HG02981 (cell line): ENCODE measurements at regions not wholly inside any gene's neighbourhood (a gene's known extent, or its start where the extent isn't known, plus 50 kb on each side); places are given as distances from the start of the nearest gene placed in this dataset.
"Not testable (repeated sequence)": the region's sequence is repeated elsewhere in the genome, so short reads cannot be mapped to it uniquely, and the experiment has no call there.

Experiments
- ATAC-seq: cut with Tn5 transposase; IDR thresholded peaks from one replicate; pipeline ENCODE4 v1.9.1; 2021; ENCODE audit warnings: mild to moderate bottlenecking, moderate library complexity; ENCODE audit not compliant: unreplicated experiment

- no peak for ATAC-seq
These were observed 832.3 kb downstream of the LTN1 start for GRCh38 chr21:28160378-28160777.

DNA sequence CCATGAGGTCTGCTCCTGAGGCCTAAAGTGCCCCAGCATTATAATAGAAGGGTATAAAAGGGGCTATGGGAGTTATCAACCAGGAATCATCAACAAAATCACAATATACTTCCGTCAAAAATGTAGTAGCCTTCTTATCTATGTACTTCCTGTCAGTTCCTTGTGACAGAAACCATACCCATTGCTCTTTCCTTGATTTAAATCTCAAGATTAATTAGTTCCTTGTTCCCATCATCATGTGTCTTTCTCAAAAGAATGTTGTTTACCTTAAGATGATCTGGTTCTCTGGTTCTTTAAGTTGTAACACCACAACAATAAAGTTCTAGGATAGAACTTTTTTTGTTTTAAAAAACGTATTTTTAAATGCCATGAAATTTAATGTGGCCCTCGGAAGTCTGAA, 833.3 kb downstream of the LTN1 start:
- ATAC-seq, result no peak

- no peak for ATAC-seq
These were observed 836.1 kb downstream of the LTN1 start for GRCh38 chr21:28156590-28156989.

DNA sequence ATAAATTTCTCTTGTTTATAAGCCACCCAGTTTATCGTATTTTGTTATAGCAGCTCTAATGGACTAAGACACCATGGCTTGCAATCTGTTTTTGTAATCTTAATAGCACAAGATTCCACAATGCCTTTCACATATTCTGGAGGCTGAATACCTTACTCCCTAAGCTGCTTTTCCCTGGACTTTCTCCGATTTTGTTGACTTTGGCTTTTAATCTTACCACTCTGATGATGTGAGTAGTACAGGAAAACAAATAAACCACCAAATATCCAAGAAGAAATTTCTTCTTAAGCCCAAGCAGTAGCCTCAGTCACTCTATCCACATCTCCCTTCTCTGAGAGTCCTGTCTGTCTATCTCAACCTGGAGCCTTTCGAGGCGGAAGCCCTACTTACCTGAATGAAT, 838.6 kb downstream of the LTN1 start:
- ATAC-seq, result no peak

DNA sequence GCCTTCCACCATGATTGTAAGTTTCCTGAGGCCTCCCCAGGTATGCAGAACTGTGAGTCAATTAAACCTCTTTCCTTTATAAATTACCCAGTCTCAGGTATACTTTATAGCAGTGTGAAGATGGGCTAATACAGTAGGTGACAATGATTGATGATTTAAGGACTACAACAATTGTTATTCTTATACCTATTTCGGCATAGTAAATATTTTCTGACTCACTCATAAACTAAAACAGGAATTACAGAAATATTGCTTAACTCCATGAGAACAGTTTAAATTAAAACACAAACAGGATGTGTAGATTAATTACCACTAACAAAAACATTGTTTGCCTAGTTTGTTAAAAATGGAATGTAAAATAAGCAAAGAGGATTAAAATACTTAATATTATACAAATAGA, 839.9 kb downstream of the LTN1 start:
- ATAC-seq, result no peak

GRCh38 chr21:28151758-28152157, 840.9 kb downstream of the LTN1 start:
- ATAC-seq, result no peak

GRCh38 chr21:28150778-28151177, 841.9 kb downstream of the LTN1 start:
- ATAC-seq, result no peak

- no peak for ATAC-seq
These were observed 844.1 kb downstream of the LTN1 start for GRCh38 chr21:28148400-28149064.

GRCh38 chr21:28144653-28145052, 848.0 kb downstream of the LTN1 start:
- no peak for ATAC-seq

DNA sequence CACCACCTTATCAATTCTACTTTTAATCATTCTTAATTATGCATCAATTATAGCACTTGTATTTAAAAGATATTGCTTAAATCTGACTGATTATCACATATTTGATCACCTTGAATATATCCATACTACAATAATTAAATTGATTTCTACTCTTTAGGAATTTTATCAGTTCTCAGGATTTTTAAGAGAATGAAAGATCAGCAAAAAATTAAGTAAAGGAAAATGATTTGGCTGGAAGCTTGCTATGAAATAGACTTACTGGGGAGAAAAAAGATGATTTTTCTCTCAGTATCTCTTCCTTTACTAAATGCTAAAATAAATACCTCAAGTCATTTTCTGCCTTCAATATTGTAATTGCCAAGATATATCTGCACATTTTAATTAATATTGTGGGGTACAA, 848.6 kb downstream of the LTN1 start:
- no peak for ATAC-seq

- no peak for ATAC-seq
These were observed 850.0 kb downstream of the LTN1 start for GRCh38 chr21:28142697-28143096.

DNA sequence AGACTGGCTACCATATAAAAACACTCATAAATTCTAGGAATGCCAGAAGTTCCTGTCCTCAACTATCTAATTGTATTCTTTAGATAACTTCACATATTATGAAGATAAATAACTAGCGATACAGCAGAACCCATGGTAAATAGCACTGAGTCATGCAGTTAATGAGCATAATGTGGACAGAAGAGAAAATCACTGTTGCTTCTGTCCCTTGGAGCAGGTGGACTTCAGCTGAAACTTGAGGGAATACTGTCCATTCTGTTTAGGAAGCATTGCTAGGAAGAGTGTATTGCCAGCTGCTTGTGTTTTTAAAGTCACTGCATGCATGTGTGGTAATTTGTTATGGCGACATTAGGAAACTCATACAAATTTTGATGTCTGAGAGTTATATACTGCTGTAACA, 854.4 kb downstream of the LTN1 start:
- no peak for ATAC-seq

DNA sequence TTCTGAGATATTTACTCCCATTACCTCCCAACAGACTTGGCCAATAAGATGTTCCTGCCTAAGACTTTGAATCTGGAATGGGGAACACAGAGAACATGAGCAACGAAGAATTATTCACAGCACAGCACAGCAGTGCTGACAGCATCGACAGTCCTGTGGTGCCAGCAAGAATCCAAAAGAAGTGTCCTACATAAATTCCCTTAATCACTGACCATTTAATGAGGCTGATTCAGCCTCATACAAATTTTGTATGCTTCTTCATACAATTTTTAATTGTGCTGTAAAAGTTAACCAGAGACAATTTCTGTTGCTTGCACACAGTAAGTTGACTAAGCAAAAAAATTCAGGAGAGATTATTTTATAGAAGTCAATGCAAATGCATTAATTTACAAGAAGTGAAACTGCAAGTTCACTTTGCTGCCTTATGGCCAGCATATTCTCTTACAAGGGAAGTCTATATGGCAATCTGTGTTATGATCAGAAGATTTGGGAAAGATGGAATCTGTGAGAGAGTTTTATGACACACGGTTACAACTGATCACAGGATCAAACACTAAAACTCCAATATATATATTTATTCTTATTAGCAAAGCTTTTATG, 855.9 kb downstream of the LTN1 start:
- no peak for ATAC-seq

GRCh38 chr21:28135646-28136045, 857.0 kb downstream of the LTN1 start:
- no peak for ATAC-seq

GRCh38 chr21:28133116-28133515, 859.6 kb downstream of the LTN1 start:
- ATAC-seq, result no peak

- no peak for ATAC-seq
These were observed 860.0 kb downstream of the LTN1 start for GRCh38 chr21:28132713-28133112.

DNA sequence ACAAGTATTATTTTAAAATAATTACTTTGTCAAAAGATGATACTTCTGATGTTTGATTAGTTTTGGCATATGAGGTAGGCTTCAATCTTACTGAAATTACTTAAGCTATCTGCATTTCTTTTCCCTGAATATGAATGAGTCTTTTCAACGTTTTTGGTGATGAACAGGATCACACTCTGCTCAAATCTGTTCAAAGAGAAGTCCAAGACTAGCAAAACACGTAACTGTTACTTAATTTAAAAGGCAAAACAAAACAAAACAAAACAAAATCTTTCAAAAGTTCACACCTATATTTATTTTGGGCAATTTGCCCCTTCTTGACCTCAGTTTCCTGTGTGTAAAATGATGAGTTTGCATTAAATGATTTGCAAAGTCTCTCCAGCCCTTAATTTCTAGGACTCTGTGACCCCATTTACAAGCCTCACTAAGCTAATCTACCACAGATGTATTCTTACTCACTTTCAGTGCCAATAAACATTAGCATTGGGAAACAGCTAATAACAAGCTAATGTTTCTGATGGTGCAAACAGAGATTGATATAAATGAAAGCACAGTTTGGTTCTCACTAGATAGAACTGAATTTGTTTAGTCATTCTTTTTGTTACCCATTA, 865.4 kb downstream of the LTN1 start:
- ATAC-seq, result no peak

GRCh38 chr21:28126521-28127174, 866.0 kb downstream of the LTN1 start:
- ATAC-seq, result no peak

- ATAC-seq, result no peak
These were observed 868.1 kb downstream of the LTN1 start for GRCh38 chr21:28124541-28124940.

GRCh38 chr21:28118570-28118969, 874.1 kb downstream of the LTN1 start:
- no peak for ATAC-seq

- not testable (repeated sequence) for ATAC-seq
These were observed 877.7 kb downstream of the LTN1 start for GRCh38 chr21:28114986-28115385.

- no peak for ATAC-seq
These were observed 879.0 kb downstream of the LTN1 start for GRCh38 chr21:28113718-28114117.
